BLaER1 treated with 17β-estradiol and CSF1 and Interleukin-3, amounts not matched to agents 10 nM and 100 nM (cell line): ENCODE measurements at regions not wholly inside any gene's neighbourhood (a gene's known extent, or its start where the extent isn't known, plus 50 kb on each side); places are given as distances from the start of the nearest gene placed in this dataset.
"Not testable (repeated sequence)": the region's sequence is repeated elsewhere in the genome, so short reads cannot be mapped to it uniquely, and the experiment has no call there.

Experiments used
- H3K27ac ChIP-seq, 11 experiments: shearing (Covaris generic); formaldehyde crosslinking; 2 replicates each; pipeline ENCODE4 v1.8.1; 2022
- H3K27me3 ChIP-seq, 11 experiments: shearing (Covaris generic); formaldehyde crosslinking; 2 replicates each; pipeline ENCODE4 v1.8.1; 2022
- H3K36me3 ChIP-seq, 11 experiments: shearing (Covaris generic); formaldehyde crosslinking; 2 replicates each; pipeline ENCODE4 v1.8.1; 2022
- H3K4me1 ChIP-seq, 10 experiments: shearing (Covaris generic); formaldehyde crosslinking; 2 replicates each; pipeline ENCODE4 v1.8.1; 2022
- H3K4me2 ChIP-seq, 11 experiments: shearing (Covaris generic); formaldehyde crosslinking; 2 replicates each; pipeline ENCODE4 v1.8.1; 2022
- H3K4me3 ChIP-seq, 10 experiments: shearing (Covaris generic); formaldehyde crosslinking; 2 replicates each; pipeline ENCODE4 v1.8.1; 2022
- H3K9ac ChIP-seq, 11 experiments: shearing (Covaris generic); formaldehyde crosslinking; 2 replicates each; pipeline ENCODE4 v1.8.1; 2022
- H3K9me3 ChIP-seq, 11 experiments: shearing (Covaris generic); formaldehyde crosslinking; replicated peaks in 1 of 11; 2 replicates each; pipeline ENCODE4 v1.8.1; 2022
- H4K20me1 ChIP-seq, 11 experiments: shearing (Covaris generic); formaldehyde crosslinking; 2 replicates each; pipeline ENCODE4 v1.8.1; 2022
- Cebpa-rat ChIP-seq, 11 experiments: shearing (Covaris generic); IDR thresholded peaks; 2 replicates each; pipeline ENCODE4 v1.8.1; 2022

- peak overlapping the region in 1 of 10 experiments; percentile 21; a peak in 1 of 20 replicates for H3K4me3 ChIP-seq
- no peak overlapping the region for H3K27ac ChIP-seq
- no peaks in the 10 kb centered on the region for H4K20me1 ChIP-seq
- TF ChIP-seq Cebpa-rat (IDR thresholded peaks at IDR 0.05), result no peak
- H3K9ac ChIP-seq, result no peak overlapping the region
- H3K4me1 ChIP-seq, result peaks cover 0 to 24% (median 20%) of the 10 kb centered on the region in 10 experiments; a peak in 13 of 20 replicates
- H3K9me3 ChIP-seq, result peaks cover 38 to 50% (median 43%) of the 10 kb centered on the region in 11 experiments
- H3K27me3 ChIP-seq, result no peaks in the 10 kb centered on the region
- no peak overlapping the region for H3K4me2 ChIP-seq
- H3K36me3 ChIP-seq, result peaks cover 0 to 7% (median 0%) of the 10 kb centered on the region in 11 experiments; a peak in 3 of 22 replicates
Measured at GRCh38 chr14:104481323-104481722, 98.2 kb upstream of the C14orf180 start.

- H3K27ac ChIP-seq, H4K20me1 ChIP-seq, H3K4me2 ChIP-seq, H3K36me3 ChIP-seq, H3K4me3 ChIP-seq, H3K27me3 ChIP-seq, H3K9ac ChIP-seq: not testable (repeated sequence)
- Histone ChIP-seq H3K9me3 (peaks cover 38 to 52% (median 43%) of the 10 kb centered on the region in 11 experiments), H3K4me1 (peaks cover 0 to 24% (median 20%) of the 10 kb centered on the region in 10 experiments; a peak in 13 of 20 replicates)
Measured at GRCh38 chr14:104482017-104482416, 97.5 kb upstream of the C14orf180 start.

GRCh38 chr14:104486222-104486923 lies 93.2 kb upstream of the C14orf180 start:
- TF ChIP-seq Cebpa-rat (IDR thresholded peaks at IDR 0.05), result no peak
- no peaks in the 10 kb centered on the region for H3K27me3 ChIP-seq
- no peaks in the 10 kb centered on the region for H3K4me1 ChIP-seq
- peaks cover 0 to 4% (median 0%) of the 10 kb centered on the region in 11 experiments; a peak in 3 of 22 replicates for H3K36me3 ChIP-seq
- H4K20me1 ChIP-seq, result no peaks in the 10 kb centered on the region
- no peak overlapping the region for H3K27ac ChIP-seq
- peaks cover 24 to 34% (median 26%) of the 10 kb centered on the region in 11 experiments for H3K9me3 ChIP-seq
- no peak overlapping the region for H3K4me2 ChIP-seq
- no peak overlapping the region for H3K4me3 ChIP-seq
- H3K9ac ChIP-seq, result no peak overlapping the region

- H3K27me3 ChIP-seq, result no peaks in the 10 kb centered on the region
- peak in 8 of 11 experiments; percentile 48 to 95 (median 71); a peak in 10 of 22 replicates for TF ChIP-seq Cebpa-rat (IDR thresholded peaks at IDR 0.05)
- peak overlapping the region in 2 of 11 experiments; percentile 9 to 43; a peak in 1 of 22 replicates for H3K9ac ChIP-seq
- H4K20me1 ChIP-seq, result no peaks in the 10 kb centered on the region
- no peaks in the 10 kb centered on the region; a peak in 2 of 22 replicates for H3K36me3 ChIP-seq
- H3K27ac ChIP-seq, result peak overlapping the region in 8 of 11 experiments; percentile 26 to 76 (median 64); a peak in 14 of 22 replicates
- peak overlapping the region in 9 of 11 experiments; percentile 0 to 64 (median 52); a peak in 17 of 22 replicates for H3K4me2 ChIP-seq
- peaks cover 0 to 23% (median 11%) of the 10 kb centered on the region in 10 experiments; a peak in 15 of 20 replicates for H3K4me1 ChIP-seq
- H3K9me3 ChIP-seq, result peaks cover 14 to 39% (median 24%) of the 10 kb centered on the region in 11 experiments
- H3K4me3 ChIP-seq, result no peak overlapping the region
Measured at GRCh38 chr14:104494483-104494882, 85.1 kb upstream of the C14orf180 start.

GRCh38 chr14:104496095-104496494 lies 83.5 kb upstream of the C14orf180 start:
- no peak overlapping the region for H3K4me3 ChIP-seq
- no peak for TF ChIP-seq Cebpa-rat (IDR thresholded peaks at IDR 0.05)
- peak overlapping the region in 5 of 11 experiments; percentile 15 to 76 (median 64); a peak in 8 of 22 replicates for H3K27ac ChIP-seq
- H3K4me2 ChIP-seq, result no peak overlapping the region
- H3K9me3 ChIP-seq, result peaks cover 17 to 52% (median 26%) of the 10 kb centered on the region in 11 experiments
- H3K4me1 ChIP-seq, result peaks cover 0 to 23% (median 11%) of the 10 kb centered on the region in 10 experiments; a peak in 15 of 20 replicates
- no peaks in the 10 kb centered on the region for H4K20me1 ChIP-seq
- no peaks in the 10 kb centered on the region for H3K27me3 ChIP-seq
- no peaks in the 10 kb centered on the region; a peak in 2 of 22 replicates for H3K36me3 ChIP-seq
- no peak overlapping the region for H3K9ac ChIP-seq

- no peaks in the 10 kb centered on the region for H4K20me1 ChIP-seq
- H3K36me3 ChIP-seq, result no peaks in the 10 kb centered on the region; a peak in 2 of 22 replicates
- H3K9me3 ChIP-seq, result peaks cover 40 to 76% (median 53%) of the 10 kb centered on the region in 11 experiments
- no peak overlapping the region for H3K4me3 ChIP-seq
- 0 out of 20 replicates have a peak, but pooled peaks cover 0 to under 1% (median 0%) of the 10 kb centered on the region in 10 experiments for H3K4me1 ChIP-seq
- TF ChIP-seq Cebpa-rat (IDR thresholded peaks at IDR 0.05), result no peak
- H3K27ac ChIP-seq, result no peak overlapping the region
- no peaks in the 10 kb centered on the region for H3K27me3 ChIP-seq
- H3K9ac ChIP-seq, result no peak overlapping the region
- no peak overlapping the region for H3K4me2 ChIP-seq
Measured at GRCh38 chr14:104499784-104500760, 79.5 kb upstream of the C14orf180 start.

GRCh38 chr14:104502060-104502459 lies 77.5 kb upstream of the C14orf180 start:
- H3K9ac ChIP-seq, result no peak overlapping the region
- H3K27me3 ChIP-seq, result no peaks in the 10 kb centered on the region
- H3K4me3 ChIP-seq, result no peak overlapping the region
- H3K9me3 ChIP-seq, result peaks cover 21 to 56% (median 37%) of the 10 kb centered on the region in 11 experiments
- peaks cover 0 to 6% (median 1%) of the 10 kb centered on the region in 10 experiments; a peak in 8 of 20 replicates for H3K4me1 ChIP-seq
- no peak overlapping the region for H3K27ac ChIP-seq
- H3K4me2 ChIP-seq, result no peak overlapping the region
- no peaks in the 10 kb centered on the region for H3K36me3 ChIP-seq
- no peak for TF ChIP-seq Cebpa-rat (IDR thresholded peaks at IDR 0.05)
- H4K20me1 ChIP-seq, result no peaks in the 10 kb centered on the region

- H3K4me2 ChIP-seq, result no peak overlapping the region
- no peaks in the 10 kb centered on the region for H4K20me1 ChIP-seq
- no peak overlapping the region for H3K9ac ChIP-seq
- H3K4me1 ChIP-seq, result peaks cover 0 to 13% (median 8%) of the 10 kb centered on the region in 10 experiments; a peak in 10 of 20 replicates
- no peak overlapping the region for H3K27ac ChIP-seq
- H3K9me3 ChIP-seq, result peaks cover 21 to 48% (median 36%) of the 10 kb centered on the region in 11 experiments
- no peak for TF ChIP-seq Cebpa-rat (IDR thresholded peaks at IDR 0.05)
- H3K36me3 ChIP-seq, result no peaks in the 10 kb centered on the region
- no peaks in the 10 kb centered on the region for H3K27me3 ChIP-seq
- no peak overlapping the region for H3K4me3 ChIP-seq
Measured at GRCh38 chr14:104503691-104504090, 75.9 kb upstream of the C14orf180 start.
